ENCODE measurements at regions not wholly inside any gene's neighbourhood (a gene's known extent, or its start where the extent isn't known, plus 50 kb on each side); places are given as distances from the start of the nearest gene placed in this dataset.

DNA sequence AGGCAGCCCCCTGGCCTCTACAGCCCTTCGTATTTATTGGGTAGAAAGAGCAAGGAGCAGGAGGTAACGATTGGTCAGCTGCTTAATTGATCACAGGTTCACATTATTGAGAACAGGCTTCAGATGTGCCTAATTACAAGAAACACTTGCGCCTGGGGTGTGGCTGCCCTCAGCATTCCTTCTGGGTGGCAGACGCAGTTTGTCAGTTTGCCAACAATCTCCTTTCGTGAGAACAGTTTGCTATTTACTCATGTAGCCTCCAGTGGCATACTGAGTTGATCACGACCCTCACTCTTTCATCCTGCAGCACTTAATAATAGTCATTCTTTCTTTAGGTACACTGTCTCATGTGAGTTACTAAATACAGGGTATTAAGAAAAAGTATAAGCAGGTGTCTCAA is 985.6 kb downstream of the SLITRK5 start:
- DNase-seq (ENCODE audit: low spot score): no peak
- Histone ChIP-seq H3K4me3 (ENCODE audit: low read depth, low read length, poor library complexity, severe bottlenecking) (no peak overlapping the region), H3K36me3 (ENCODE audit: insufficient read depth, low read length, poor library complexity, severe bottlenecking) (no peaks in the 10 kb centered on the region), H3K9me3 (ENCODE audit: low read depth, low read length, poor library complexity, severe bottlenecking) (peaks cover 3% of the 10 kb centered on the region), H3K27me3 (replicated peaks; ENCODE audit: insufficient read depth, low read depth, low read length, poor library complexity) (no peaks in the 10 kb centered on the region), H3K4me1 (ENCODE audit: insufficient read depth, low read length, poor library complexity, severe bottlenecking) (no peaks in the 10 kb centered on the region), H3K27ac (ENCODE audit: low read depth, low read length, poor library complexity, severe bottlenecking) (no peak overlapping the region)
- BruUV-seq (replicated peaks): no TSS peak
- TF ChIP-seq CTCF (conservative IDR thresholded peaks at IDR 0.05; ENCODE audit: low read depth, low read length) (no peak), EZH2 (IDR thresholded peaks at IDR 0.05; ENCODE audit: borderline replicate concordance, low read depth, low read length, poor library complexity, severe bottlenecking) (no peak)
- ChIA-PET POLR2A (ENCODE audit: low non-redundant PET) (no interaction called here), CTCF (no interaction called here)
- intact Hi-C loops (cut with micrococcal nuclease; ENCODE audit: unreplicated experiment): no loop called here

DNA sequence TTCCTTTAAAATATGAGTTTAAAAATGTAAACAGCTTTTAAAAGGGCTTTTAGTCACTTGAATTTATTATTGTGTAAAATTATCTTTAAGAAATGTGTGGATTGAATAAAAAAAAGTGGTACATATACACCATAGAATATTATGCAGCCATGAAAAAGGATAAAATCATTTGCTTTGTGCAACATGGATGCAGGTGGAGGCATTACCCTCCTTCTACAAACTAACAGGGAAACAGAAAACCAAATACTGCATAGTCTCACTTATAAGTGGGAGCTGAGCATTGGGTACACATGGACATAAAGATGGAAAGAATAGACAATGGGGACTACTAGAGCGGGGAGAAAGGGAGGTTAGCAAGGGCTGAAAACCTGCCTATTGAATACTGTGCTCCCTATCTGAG is 999.3 kb downstream of the SLITRK5 start:
- no peak overlapping the region for H3K4me3 ChIP-seq (ENCODE audit: low read depth, low read length, poor library complexity, severe bottlenecking)
- peaks cover 4% of the 10 kb centered on the region for H3K9me3 ChIP-seq (ENCODE audit: low read depth, low read length, poor library complexity, severe bottlenecking)
- intact Hi-C loops (cut with micrococcal nuclease; ENCODE audit: unreplicated experiment): no loop called here
- no peak for DNase-seq (ENCODE audit: low spot score)
- no peak overlapping the region for H3K27ac ChIP-seq (ENCODE audit: low read depth, low read length, poor library complexity, severe bottlenecking)
- BruUV-seq (replicated peaks): no TSS peak
- POLR2A ChIA-PET (ENCODE audit: low non-redundant PET): no interaction called here
- CTCF ChIA-PET: no interaction called here
- no peaks in the 10 kb centered on the region for H3K36me3 ChIP-seq (ENCODE audit: insufficient read depth, low read length, poor library complexity, severe bottlenecking)
- H3K27me3 ChIP-seq (replicated peaks; ENCODE audit: insufficient read depth, low read depth, low read length, poor library complexity): no peaks in the 10 kb centered on the region
- H3K4me1 ChIP-seq (ENCODE audit: insufficient read depth, low read length, poor library complexity, severe bottlenecking): no peaks in the 10 kb centered on the region
- TF ChIP-seq EZH2 (IDR thresholded peaks at IDR 0.05; ENCODE audit: borderline replicate concordance, low read depth, low read length, poor library complexity, severe bottlenecking) (no peak), CTCF (conservative IDR thresholded peaks at IDR 0.05; ENCODE audit: low read depth, low read length) (no peak)

DNA sequence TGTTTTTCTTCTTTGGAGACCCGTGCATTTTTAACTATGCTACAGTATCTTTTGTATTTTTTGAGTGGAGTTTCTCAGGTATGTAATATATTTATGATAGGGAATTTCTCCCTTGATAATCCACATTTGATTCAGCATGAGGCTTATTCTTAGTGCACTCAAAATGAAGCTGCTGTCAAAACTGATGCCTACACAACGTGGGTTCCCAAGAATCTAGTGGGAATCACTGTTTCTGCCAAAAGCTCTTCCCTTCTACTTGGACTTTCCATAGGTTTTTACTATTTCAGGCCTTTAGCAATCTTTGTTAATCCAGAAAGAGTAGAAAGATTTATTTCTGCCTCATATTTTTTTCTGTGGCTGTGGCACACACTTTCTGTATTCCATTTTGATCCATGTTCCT is 1003.7 kb downstream of the SLITRK5 start:
- CTCF ChIA-PET: no interaction called here

More for the DNA sequence above, 1003.7 kb downstream of the SLITRK5 start:
- intact Hi-C loops (cut with micrococcal nuclease; ENCODE audit: unreplicated experiment): no loop called here
- Histone ChIP-seq H3K36me3 (ENCODE audit: insufficient read depth, low read length, poor library complexity, severe bottlenecking) (no peaks in the 10 kb centered on the region), H3K9me3 (ENCODE audit: low read depth, low read length, poor library complexity, severe bottlenecking) (peaks cover 4% of the 10 kb centered on the region), H3K27ac (ENCODE audit: low read depth, low read length, poor library complexity, severe bottlenecking) (no peak overlapping the region), H3K4me3 (ENCODE audit: low read depth, low read length, poor library complexity, severe bottlenecking) (no peak overlapping the region), H3K4me1 (ENCODE audit: insufficient read depth, low read length, poor library complexity, severe bottlenecking) (no peaks in the 10 kb centered on the region), H3K27me3 (replicated peaks; ENCODE audit: insufficient read depth, low read depth, low read length, poor library complexity) (no peaks in the 10 kb centered on the region)
- TF ChIP-seq CTCF (conservative IDR thresholded peaks at IDR 0.05; ENCODE audit: low read depth, low read length) (no peak), EZH2 (IDR thresholded peaks at IDR 0.05; ENCODE audit: borderline replicate concordance, low read depth, low read length, poor library complexity, severe bottlenecking) (no peak)
- POLR2A ChIA-PET (ENCODE audit: low non-redundant PET): no interaction called here
- no TSS peak for BruUV-seq (replicated peaks)
- DNase-seq (ENCODE audit: low spot score): no peak

Measured in A673 (cell line).